IPS-15b (cell line): ENCODE measurements at regions not wholly inside any gene's neighbourhood (a gene's known extent, or its start where the extent isn't known, plus 50 kb on each side); places are given as distances from the start of the nearest gene placed in this dataset.

Experiments used
- H3K27me3 ChIP-seq: one replicate; pipeline ENCODE4 v1.6.1; 2013; ENCODE audit warnings: low read length; ENCODE audit not compliant: control insufficient read depth, insufficient read depth
- H3K36me3 ChIP-seq: one replicate; pipeline ENCODE4 v1.6.1; 2013; ENCODE audit warnings: low read length; ENCODE audit not compliant: control insufficient read depth, insufficient read depth
- H3K4me1 ChIP-seq: one replicate; pipeline ENCODE4 v1.6.1; 2013; ENCODE audit warnings: mild to moderate bottlenecking, low read length; ENCODE audit not compliant: control insufficient read depth, insufficient read depth
- H3K4me3 ChIP-seq: one replicate; pipeline ENCODE4 v1.5.1; 2013; ENCODE audit warnings: low read depth, low read length
- H3K9ac ChIP-seq: one replicate; pipeline ENCODE4 v1.6.1; 2013; ENCODE audit warnings: low read depth, mild to moderate bottlenecking, low read length
- H3K9me3 ChIP-seq: one replicate; pipeline ENCODE4 v1.6.1; 2013; ENCODE audit warnings: mild to moderate bottlenecking, low read length; ENCODE audit not compliant: control insufficient read depth, insufficient read depth

GRCh38 chr5:93184041-93184440 lies 397.0 kb downstream of the NR2F1-AS1 start:
- Histone ChIP-seq H3K4me3 (no peak overlapping the region), H3K36me3 (no peaks in the 10 kb centered on the region), H3K4me1 (no peaks in the 10 kb centered on the region), H3K9ac (no peak overlapping the region), H3K9me3 (no peaks in the 10 kb centered on the region), H3K27me3 (no peaks in the 10 kb centered on the region)

- Histone ChIP-seq H3K36me3 (no peaks in the 10 kb centered on the region), H3K27me3 (no peaks in the 10 kb centered on the region), H3K4me1 (no peaks in the 10 kb centered on the region)
These were observed 401.6 kb downstream of the NR2F1-AS1 start for GRCh38 chr5:93179466-93179865.

DNA sequence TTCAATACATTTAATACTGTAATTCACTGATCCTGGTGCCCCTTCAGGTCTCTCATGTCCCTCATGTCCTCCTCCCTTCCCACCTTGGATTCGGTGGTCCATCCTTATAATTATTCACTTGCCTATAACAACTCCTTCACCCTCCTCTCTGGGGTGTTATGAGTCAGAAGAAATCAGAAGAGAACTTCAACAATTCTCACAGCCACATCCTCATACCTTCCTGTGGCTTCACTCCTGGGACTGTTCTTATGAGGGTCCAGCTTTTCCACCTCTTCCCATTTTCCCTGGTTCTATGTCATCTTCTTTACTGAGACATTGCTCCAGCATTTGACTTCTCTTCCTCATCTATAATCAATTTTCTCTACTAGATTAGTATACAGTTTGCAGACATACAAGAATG lies 406.1 kb downstream of the NR2F1-AS1 start:
- Histone ChIP-seq H3K9me3 (no peaks in the 10 kb centered on the region), H3K4me3 (no peak overlapping the region), H3K36me3 (no peaks in the 10 kb centered on the region), H3K4me1 (no peaks in the 10 kb centered on the region), H3K27me3 (no peaks in the 10 kb centered on the region), H3K9ac (no peak overlapping the region)

More at GRCh38 chr5:93179466-93179865, 401.6 kb downstream of the NR2F1-AS1 start:
- no peak overlapping the region for H3K4me3 ChIP-seq
- H3K9me3 ChIP-seq, result no peaks in the 10 kb centered on the region
- no peak overlapping the region for H3K9ac ChIP-seq

DNA sequence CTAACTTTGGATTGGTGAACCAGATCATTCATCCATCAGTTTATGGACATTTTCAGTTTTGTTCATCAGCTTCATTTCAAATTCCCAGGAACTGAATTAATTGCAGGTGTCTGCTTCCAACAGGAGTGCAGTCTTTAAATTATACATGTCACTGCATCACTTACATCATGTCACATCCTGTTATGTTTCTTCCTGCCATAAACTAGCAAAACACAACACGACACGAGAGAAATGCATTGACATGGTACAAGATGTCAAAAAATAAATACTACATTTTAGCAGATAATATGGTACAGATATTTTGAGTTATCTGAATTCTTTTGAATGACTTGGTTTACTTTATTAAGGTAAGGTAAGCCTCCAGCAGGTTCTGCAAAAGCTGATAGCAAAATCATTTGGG lies 415.5 kb downstream of the NR2F1-AS1 start:
- no peaks in the 10 kb centered on the region for H3K4me1 ChIP-seq

DNA sequence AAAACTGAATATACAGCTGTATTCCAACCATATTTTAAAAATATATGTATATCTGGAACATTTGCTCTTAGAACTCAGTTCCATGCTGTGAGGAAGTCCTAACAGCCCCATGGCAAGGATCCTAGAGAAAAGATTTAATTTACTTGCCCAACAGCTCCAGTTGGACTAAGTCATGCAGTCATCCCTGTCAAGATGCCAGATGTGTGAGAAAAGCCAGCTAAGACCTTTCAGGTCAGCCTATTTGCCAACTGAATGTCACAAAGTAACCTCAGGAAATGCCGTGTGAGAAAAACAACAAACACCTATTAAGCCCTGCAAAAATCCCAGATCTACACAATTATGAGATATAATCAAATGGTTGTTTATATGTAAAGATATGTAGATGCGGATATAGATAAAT lies 416.3 kb downstream of the NR2F1-AS1 start:
- H3K4me1 ChIP-seq, result no peaks in the 10 kb centered on the region
- H3K36me3 ChIP-seq, result no peaks in the 10 kb centered on the region
- no peaks in the 10 kb centered on the region for H3K27me3 ChIP-seq
- H3K9me3 ChIP-seq, result no peaks in the 10 kb centered on the region
- H3K9ac ChIP-seq, result no peak overlapping the region
- no peak overlapping the region for H3K4me3 ChIP-seq

More for the DNA sequence above, 415.5 kb downstream of the NR2F1-AS1 start:
- no peaks in the 10 kb centered on the region for H3K36me3 ChIP-seq
- H3K9me3 ChIP-seq, result no peaks in the 10 kb centered on the region
- H3K4me3 ChIP-seq, result no peak overlapping the region
- no peaks in the 10 kb centered on the region for H3K27me3 ChIP-seq
- no peak overlapping the region for H3K9ac ChIP-seq

- Histone ChIP-seq H3K9me3 (no peaks in the 10 kb centered on the region), H3K9ac (no peak overlapping the region), H3K27me3 (no peaks in the 10 kb centered on the region), H3K36me3 (no peaks in the 10 kb centered on the region), H3K4me3 (no peak overlapping the region), H3K4me1 (no peaks in the 10 kb centered on the region)
These were observed 417.9 kb downstream of the NR2F1-AS1 start for GRCh38 chr5:93163010-93163663.

- Histone ChIP-seq H3K9ac (no peak overlapping the region), H3K27me3 (no peaks in the 10 kb centered on the region), H3K4me3 (no peak overlapping the region), H3K36me3 (no peaks in the 10 kb centered on the region), H3K9me3 (no peaks in the 10 kb centered on the region), H3K4me1 (no peaks in the 10 kb centered on the region)
These were observed 419.1 kb downstream of the NR2F1-AS1 start for GRCh38 chr5:93161661-93162654.

DNA sequence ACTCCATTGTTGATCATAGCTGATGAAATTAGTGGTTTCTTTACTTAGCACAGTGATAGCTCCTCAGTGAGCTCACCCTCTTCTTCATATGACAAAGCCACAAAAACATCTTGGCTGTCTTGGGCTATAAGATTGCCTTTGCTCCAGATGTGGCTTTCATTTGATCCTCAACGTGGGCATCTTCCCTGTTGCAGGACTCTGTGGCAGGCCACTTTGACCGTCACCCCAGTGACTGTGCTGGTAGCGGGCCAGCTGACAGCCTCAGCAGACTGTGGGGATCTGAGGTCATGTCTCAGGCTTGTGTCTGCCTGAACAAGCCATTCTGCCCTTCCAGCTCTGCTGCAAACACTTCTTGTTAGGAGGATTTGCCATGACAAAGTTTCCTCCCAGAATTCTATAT lies 422.2 kb downstream of the NR2F1-AS1 start:
- H3K4me3 ChIP-seq, result no peak overlapping the region
- H3K9me3 ChIP-seq, result no peaks in the 10 kb centered on the region
- no peaks in the 10 kb centered on the region for H3K4me1 ChIP-seq
- H3K27me3 ChIP-seq, result no peaks in the 10 kb centered on the region
- H3K9ac ChIP-seq, result no peak overlapping the region
- no peaks in the 10 kb centered on the region for H3K36me3 ChIP-seq

GRCh38 chr5:93156566-93156965 lies 424.5 kb downstream of the NR2F1-AS1 start:
- H3K4me1 ChIP-seq, result no peaks in the 10 kb centered on the region
- H3K36me3 ChIP-seq, result no peaks in the 10 kb centered on the region
- H3K9ac ChIP-seq, result no peak overlapping the region
- H3K9me3 ChIP-seq, result no peaks in the 10 kb centered on the region
- H3K4me3 ChIP-seq, result no peak overlapping the region
- no peaks in the 10 kb centered on the region for H3K27me3 ChIP-seq

GRCh38 chr5:93154535-93154934 lies 426.5 kb downstream of the NR2F1-AS1 start:
- H3K4me3 ChIP-seq, result no peak overlapping the region
- no peak overlapping the region for H3K9ac ChIP-seq
- no peaks in the 10 kb centered on the region for H3K27me3 ChIP-seq
- no peaks in the 10 kb centered on the region for H3K36me3 ChIP-seq
- H3K4me1 ChIP-seq, result no peaks in the 10 kb centered on the region
- no peaks in the 10 kb centered on the region for H3K9me3 ChIP-seq

DNA sequence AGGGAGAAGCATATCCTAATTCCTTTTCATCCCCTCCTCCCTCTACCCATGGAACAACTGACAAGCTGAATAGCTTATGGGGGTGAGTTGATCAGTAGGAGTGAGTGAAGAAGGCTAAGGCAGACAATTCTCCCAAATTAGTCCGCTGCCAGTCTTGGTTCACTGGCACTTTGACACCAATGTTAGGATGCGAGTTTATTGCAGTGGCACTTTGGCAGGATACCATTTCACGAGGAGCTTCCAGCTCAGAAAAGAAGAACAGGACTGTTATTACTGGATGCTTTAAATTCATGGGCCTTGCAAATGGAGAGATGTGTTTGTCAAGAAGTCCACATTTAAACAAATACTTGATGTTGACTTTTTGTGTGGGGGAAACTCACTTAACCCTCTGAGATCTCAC lies 427.6 kb downstream of the NR2F1-AS1 start:
- no peaks in the 10 kb centered on the region for H3K27me3 ChIP-seq
- no peak overlapping the region for H3K9ac ChIP-seq
- no peak overlapping the region for H3K4me3 ChIP-seq
- H3K4me1 ChIP-seq, result no peaks in the 10 kb centered on the region
- H3K36me3 ChIP-seq, result no peaks in the 10 kb centered on the region
- no peaks in the 10 kb centered on the region for H3K9me3 ChIP-seq

DNA sequence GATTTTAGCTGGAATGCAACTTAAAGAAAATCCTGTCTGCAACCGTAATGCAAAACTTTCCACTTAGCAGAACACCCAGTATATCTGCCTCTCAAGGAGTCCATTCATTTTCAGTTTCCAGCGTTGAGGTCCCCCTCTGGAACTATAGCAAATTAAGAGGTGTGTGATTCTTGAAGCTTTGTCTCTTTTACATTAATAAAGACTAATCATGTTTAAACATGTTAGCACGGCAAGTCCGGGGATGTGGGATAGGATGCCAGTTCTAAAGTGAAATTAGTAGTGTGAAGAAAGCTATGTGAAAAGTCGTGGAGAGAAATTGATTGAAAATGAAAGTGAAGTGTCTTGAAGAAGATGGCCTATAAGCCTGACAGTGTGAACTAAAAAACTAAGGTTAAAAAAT lies 429.1 kb downstream of the NR2F1-AS1 start:
- H3K36me3 ChIP-seq, result no peaks in the 10 kb centered on the region
- H3K4me3 ChIP-seq, result no peak overlapping the region
- H3K9me3 ChIP-seq, result no peaks in the 10 kb centered on the region
- H3K27me3 ChIP-seq, result no peaks in the 10 kb centered on the region
- no peak overlapping the region for H3K9ac ChIP-seq
- no peaks in the 10 kb centered on the region for H3K4me1 ChIP-seq
